Endothelial cell of umbilical vein (primary cell): ENCODE measurements at regions not wholly inside any gene's neighbourhood (a gene's known extent, or its start where the extent isn't known, plus 50 kb on each side); places are given as distances from the start of the nearest gene placed in this dataset.

ENCODE experiments used
- BruUV-seq: library from RNA; stranded (reverse); fragments of 400-500 nt; replicated peaks from 2 replicates; lab custom pipeline; 2021; lab: Mats Ljungman, UMichigan
- CTCF ChIA-PET: fragments of 300-600, 350-600 bp; sonication (Branson Sonifier 250); formaldehyde crosslinking; loops from one replicate; lab custom pipeline; 2021; ENCODE audit warnings: antibody characterized with exemption, inconsistent platforms; lab: Charles Lee
- POLR2A ChIA-PET: fragments of 300-600, 350-600 bp; sonication (Branson Sonifier 250); formaldehyde crosslinking; loops from one replicate; lab custom pipeline; 2021; ENCODE audit warnings: antibody characterized with exemption, inconsistent platforms; lab: Charles Lee
- DNase-seq: peaks from one replicate; pipeline ENCODE4 v3.0.0-alpha.2; 2011; ENCODE audit warnings: low read depth, low spot score
- FAIRE-seq: peaks from 2 replicates; lab custom pipeline; 2011; peaks lifted over from hg19 to GRCh38; lab: Jason Lieb, UNC
- H2AFZ ChIP-seq: 2 replicates; pipeline ENCODE4 v1.6.0; 2012; ENCODE audit warnings: low read depth, low read length, control low read depth, inconsistent platforms
- H3K27ac ChIP-seq: 2 replicates; pipeline ENCODE4 v1.5.1; 2011; ENCODE audit warnings: low read depth, mild to moderate bottlenecking, control low read depth, low read length, moderate library complexity; ENCODE audit not compliant: insufficient read depth
- H3K27me3 ChIP-seq, 2 experiments: 2 replicates each; pipeline versions ENCODE4 v1.6.0 to v1.6.1; 2011; ENCODE audit warnings: low read length in 2 of 2, mixed read lengths in 1 of 2; ENCODE audit not compliant: control insufficient read depth in 2 of 2, insufficient read depth in 2 of 2
- H3K36me3 ChIP-seq, 2 experiments: 2 replicates in 1 of 2; 3 replicates in 1 of 2; pipeline ENCODE4 v1.5.1; 2011; ENCODE audit warnings: low read length in 2 of 2, mild to moderate bottlenecking in 1 of 2, moderate library complexity in 1 of 2; ENCODE audit not compliant: control insufficient read depth in 2 of 2, insufficient read depth in 2 of 2; ENCODE audit errors: extremely low read depth in 1 of 2
- H3K4me1 ChIP-seq: 3 replicates; pipeline ENCODE4 v1.5.1; 2011; ENCODE audit warnings: mild to moderate bottlenecking, low read length; ENCODE audit not compliant: control insufficient read depth, insufficient read depth; ENCODE audit errors: extremely low read depth
- H3K4me2 ChIP-seq: 2 replicates; pipeline ENCODE4 v1.6.1; 2011; ENCODE audit warnings: low read length, control low read depth, mixed read lengths; ENCODE audit not compliant: insufficient read depth
- H3K4me3 ChIP-seq, 3 experiments: fragments of 200-600 bp in 1 of 3; sonication (generic), shearing (Covaris generic) in 1 of 3; replicated peaks in 1 of 3; 2 replicates each; pipeline ENCODE4 v1.5.1; 2011 to 2016; ENCODE audit warnings: control low read depth in 3 of 3, low read length in 3 of 3, mild to moderate bottlenecking in 2 of 3, inconsistent platforms in 1 of 3, low read depth in 1 of 3, moderate library complexity in 1 of 3; ENCODE audit not compliant: insufficient read depth in 1 of 3
- H3K79me2 ChIP-seq: 2 replicates; pipeline ENCODE4 v1.6.0; 2012; ENCODE audit warnings: low read length, inconsistent platforms; ENCODE audit not compliant: control insufficient read depth, insufficient read depth
- H3K9ac ChIP-seq: replicated peaks from 2 replicates; pipeline ENCODE3; 2011; ENCODE audit warnings: low read length, control low read depth; ENCODE audit not compliant: insufficient read depth; ENCODE audit errors: extremely low read depth
- H3K9me1 ChIP-seq: replicated peaks from 3 replicates; pipeline ENCODE4 v1.6.0; 2011; ENCODE audit warnings: mild to moderate bottlenecking, low read length; ENCODE audit not compliant: control insufficient read depth, insufficient read depth; ENCODE audit errors: extremely low read depth
- H3K9me3 ChIP-seq: replicated peaks from 2 replicates; pipeline ENCODE4 v1.5.1; 2012; ENCODE audit warnings: low read length, inconsistent platforms; ENCODE audit not compliant: control insufficient read depth, insufficient read depth
- H4K20me1 ChIP-seq: replicated peaks from 2 replicates; pipeline ENCODE3; 2011; ENCODE audit warnings: mild to moderate bottlenecking, low read length; ENCODE audit not compliant: control insufficient read depth, insufficient read depth; ENCODE audit errors: extremely low read depth
- CTCF ChIP-seq, 2 donors: IDR thresholded peaks; 1 replicate in 1 of 2; 2 replicates in 1 of 2; pipeline ENCODE4 v1.5.1; 2011; ENCODE audit warnings: low read length in 2 of 2, mild to moderate bottlenecking in 2 of 2, moderate library complexity in 2 of 2, control low read depth in 1 of 2, inconsistent platforms in 1 of 2, low read depth in 1 of 2; ENCODE audit not compliant: insufficient read depth in 1 of 2; ENCODE audit errors: extremely low read depth in 1 of 2
- EZH2 ChIP-seq: IDR thresholded peaks from 2 replicates; pipeline ENCODE4 v1.6.1; 2012; ENCODE audit warnings: borderline replicate concordance, low read depth, mild to moderate bottlenecking, moderate library complexity, low read length, inconsistent platforms; ENCODE audit not compliant: severe bottlenecking
- FOS ChIP-seq: IDR thresholded peaks from 2 replicates; pipeline ENCODE4 v1.6.1; 2011; ENCODE audit warnings: mild to moderate bottlenecking, low read length, moderate library complexity, borderline replicate concordance; ENCODE audit not compliant: insufficient read depth
- MAX ChIP-seq: IDR thresholded peaks from 2 replicates; pipeline ENCODE4 v1.6.1; 2011; ENCODE audit not compliant: insufficient read depth, insufficient read length
- MYC ChIP-seq: IDR thresholded peaks from one replicate; pipeline ENCODE4 v1.6.1; 2011; ENCODE audit warnings: mild to moderate bottlenecking, low read depth, low read length
- POLR2A ChIP-seq: IDR thresholded peaks from 2 replicates; pipeline ENCODE4 v1.6.1; 2012; ENCODE audit warnings: low read depth, mild to moderate bottlenecking, control low read depth, low read length
- POLR2AphosphoS5 ChIP-seq: IDR thresholded peaks from 2 replicates; pipeline ENCODE4 v1.6.1; 2012; ENCODE audit warnings: low read depth, mild to moderate bottlenecking, control low read depth, low read length, moderate library complexity; ENCODE audit not compliant: insufficient read depth
- dilution Hi-C: fragments of 300-500 bp; cut with MboI; formaldehyde crosslinking; loops from one replicate; pipeline ENCODE4 v1.15.0; 2019; ENCODE audit warnings: low sequenced_read_pairs; ENCODE audit not compliant: extremely low pct_ligation_motif_present
- intact Hi-C: fragments of 100-400 bp; cut with micrococcal nuclease; formaldehyde crosslinking; loops from one replicate; pipeline ENCODE4 v1.10.0; 2022

DNA sequence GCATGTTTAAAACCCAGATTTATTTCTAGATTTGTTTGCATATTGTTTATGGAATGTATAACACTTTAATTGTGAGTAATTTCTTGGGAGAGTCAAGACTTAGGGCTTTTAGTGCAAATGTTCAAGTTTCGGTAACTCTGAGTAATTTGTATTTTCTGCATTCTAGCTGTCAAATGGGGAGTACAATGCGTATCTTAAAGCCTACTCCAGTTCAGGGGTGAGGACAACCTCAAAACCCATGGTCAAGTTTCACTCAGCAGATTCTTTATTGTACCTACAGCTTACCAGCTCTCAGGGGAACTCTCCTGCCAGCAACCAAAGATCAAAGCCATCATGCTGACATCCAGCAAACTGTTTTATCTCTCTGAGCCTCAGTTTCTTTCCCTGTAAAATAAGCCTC lies 458.6 kb upstream of the JARID2 start:
- BruUV-seq = no TSS peak
- intact Hi-C loops = no loop called here
- no peak for DNase-seq

More for the DNA sequence above, 458.6 kb upstream of the JARID2 start:
- dilution Hi-C loops = no loop called here
- CTCF ChIA-PET = no interaction called here
- Histone ChIP-seq H3K4me2 (no peak overlapping the region), H2AFZ (no peak overlapping the region), H3K9ac (no peak overlapping the region), H3K9me1 (no peaks in the 10 kb centered on the region), H3K4me3 (no peak overlapping the region), H3K9me3 (no peaks in the 10 kb centered on the region), H3K4me1 (no peaks in the 10 kb centered on the region), H3K27ac (no peak overlapping the region), H3K36me3 (no peaks in the 10 kb centered on the region), H3K79me2 (no peaks in the 10 kb centered on the region), H3K27me3 (no peaks in the 10 kb centered on the region), H4K20me1 (no peaks in the 10 kb centered on the region)
- no peak for FAIRE-seq
- TF ChIP-seq EZH2 (no peak), CTCF (IDR thresholded peaks at IDR 0.05; ENCODE audit: extremely low read depth in 1 of 2, insufficient read depth in 1 of 2, low read depth in 1 of 2, low read length in 2 of 2) (no peak), MAX (no peak), MYC (no peak), POLR2AphosphoS5 (no peak), POLR2A (no peak), FOS (no peak)
- POLR2A ChIA-PET = no interaction called here
